ENCODE measurements at regions not wholly inside any gene's neighbourhood (a gene's known extent, or its start where the extent isn't known, plus 50 kb on each side); places are given as distances from the start of the nearest gene placed in this dataset.

GRCh38 chr21:35145626-35146233 is 96.6 kb upstream of the RUNX1 start:
- DNase-seq (no peak), ATAC-seq (no peak)
- Histone ChIP-seq H3K4me1 (ENCODE audit: control insufficient read depth in 2 of 2, insufficient read depth in 2 of 2, low read length in 2 of 2) (no peaks in the 10 kb centered on the region), H3K27me3 (ENCODE audit: control insufficient read depth in 2 of 2, insufficient read depth in 2 of 2, low read length in 2 of 2) (no peaks in the 10 kb centered on the region), H3K27ac (ENCODE audit: low read depth, low read length) (no peak overlapping the region), H3K36me3 (ENCODE audit: control insufficient read depth in 2 of 3, insufficient read depth in 3 of 3, low read length in 3 of 3) (no peaks in the 10 kb centered on the region), H3K9me3 (ENCODE audit: control insufficient read depth in 2 of 3, low read length in 3 of 3) (no peaks in the 10 kb centered on the region), H3K4me3 (ENCODE audit: low read length) (no peak overlapping the region)
- intact Hi-C loops (cut with micrococcal nuclease) = no loop called here
- Mint-ChIP-seq H3K36me3 (peaks cover 0 to 8% (median 0%) of the 10 kb centered on the region in 5 donors), H3K27ac (no peak overlapping the region), H3K4me1 (peaks cover 0 to 22% (median 6%) of the 10 kb centered on the region in 7 donors), H3K4me3 (no peak overlapping the region), H3K27me3 (no peaks in the 10 kb centered on the region), H3K9me3 (peaks cover 0 to 5% (median 0%) of the 10 kb centered on the region in 11 donors)
- ChIA-PET POLR2A (no interaction called here), CTCF (no interaction called here)

GRCh38 chr21:35144978-35145377 is 95.9 kb upstream of the RUNX1 start:
- H3K36me3 Mint-ChIP-seq = peaks cover 0 to 3% (median 0%) of the 10 kb centered on the region in 5 donors
- Histone ChIP-seq H3K9me3 (ENCODE audit: control insufficient read depth in 2 of 3, low read length in 3 of 3) (no peaks in the 10 kb centered on the region), H3K27me3 (ENCODE audit: control insufficient read depth in 2 of 2, insufficient read depth in 2 of 2, low read length in 2 of 2) (no peaks in the 10 kb centered on the region), H3K4me3 (ENCODE audit: low read length) (no peak overlapping the region), H3K4me1 (ENCODE audit: control insufficient read depth in 2 of 2, insufficient read depth in 2 of 2, low read length in 2 of 2) (no peaks in the 10 kb centered on the region), H3K36me3 (ENCODE audit: control insufficient read depth in 2 of 3, insufficient read depth in 3 of 3, low read length in 3 of 3) (no peaks in the 10 kb centered on the region), H3K27ac (ENCODE audit: low read depth, low read length) (no peak overlapping the region)
- ATAC-seq = no peak
- CTCF ChIA-PET = no interaction called here
- DNase-seq = no peak
- intact Hi-C loops (cut with micrococcal nuclease) = no loop called here
- H3K4me1 Mint-ChIP-seq = peaks cover 0 to 22% (median 11%) of the 10 kb centered on the region in 7 donors
- no peaks in the 10 kb centered on the region for H3K27me3 Mint-ChIP-seq
- H3K27ac Mint-ChIP-seq = no peak overlapping the region
- H3K9me3 Mint-ChIP-seq = peaks cover 0 to 2% (median 0%) of the 10 kb centered on the region in 11 donors
- POLR2A ChIA-PET = no interaction called here
- no peak overlapping the region for H3K4me3 Mint-ChIP-seq

GRCh38 chr21:35142036-35142815 is 93.1 kb upstream of the RUNX1 start:
- intact Hi-C loops (cut with micrococcal nuclease) = no loop called here
- ChIA-PET CTCF (interaction anchor here (1.5 kb wide), 1 partner anchor 28 kb away, joined by 3 read pairs; no protein-coding TSS in a partner anchor), POLR2A (no interaction called here)
- H3K27me3 Mint-ChIP-seq = no peaks in the 10 kb centered on the region
- H3K27ac Mint-ChIP-seq = no peak overlapping the region
- no peak overlapping the region for H3K4me3 ChIP-seq (ENCODE audit: low read length)
- no peaks in the 10 kb centered on the region for H3K36me3 ChIP-seq (ENCODE audit: control insufficient read depth in 2 of 3, insufficient read depth in 3 of 3, low read length in 3 of 3)
- no peaks in the 10 kb centered on the region for H3K36me3 Mint-ChIP-seq
- H3K4me1 Mint-ChIP-seq = peaks cover 0 to 23% (median 15%) of the 10 kb centered on the region in 7 donors
- no peaks in the 10 kb centered on the region for H3K27me3 ChIP-seq (ENCODE audit: control insufficient read depth in 2 of 2, insufficient read depth in 2 of 2, low read length in 2 of 2)
- H3K4me1 ChIP-seq (ENCODE audit: control insufficient read depth in 2 of 2, insufficient read depth in 2 of 2, low read length in 2 of 2) = peaks cover 6 to 11% of the 10 kb centered on the region in 2 donors
- H3K9me3 Mint-ChIP-seq = no peaks in the 10 kb centered on the region
- H3K9me3 ChIP-seq (ENCODE audit: control insufficient read depth in 2 of 3, low read length in 3 of 3) = no peaks in the 10 kb centered on the region
- H3K27ac ChIP-seq (ENCODE audit: low read depth, low read length) = no peak overlapping the region
- H3K4me3 Mint-ChIP-seq = no peak overlapping the region
- DNase-seq (no peak), ATAC-seq (no peak)

- POLR2A ChIA-PET = interaction anchor here (0.6 to 1.2 kb wide), 3 partner anchors 24 to 86 kb away, joined by 3 to 4 read pairs (median 3); no protein-coding TSS in a partner anchor
- intact Hi-C loops (cut with micrococcal nuclease) = loop anchor here in 1 of 2 donors (5.0 kb wide), 1 partner anchor 87 kb away; no protein-coding TSS in a partner anchor
- Mint-ChIP-seq H3K4me3 (peak overlapping the region in 8 of 10 donors; percentile 35 to 81 (median 69)), H3K27ac (peak overlapping the region in 2 of 9 donors; percentile 30 to 65), H3K9me3 (no peaks in the 10 kb centered on the region), H3K4me1 (peaks cover 0 to 22% (median 15%) of the 10 kb centered on the region in 7 donors), H3K36me3 (no peaks in the 10 kb centered on the region), H3K27me3 (no peaks in the 10 kb centered on the region)
- Histone ChIP-seq H3K9me3 (ENCODE audit: control insufficient read depth in 2 of 3, low read length in 3 of 3) (no peaks in the 10 kb centered on the region), H3K36me3 (ENCODE audit: control insufficient read depth in 2 of 3, insufficient read depth in 3 of 3, low read length in 3 of 3) (no peaks in the 10 kb centered on the region), H3K27ac (ENCODE audit: low read depth, low read length) (no peak overlapping the region), H3K4me1 (ENCODE audit: control insufficient read depth in 2 of 2, insufficient read depth in 2 of 2, low read length in 2 of 2) (peaks cover 6 to 11% of the 10 kb centered on the region in 2 donors), H3K27me3 (ENCODE audit: control insufficient read depth in 2 of 2, insufficient read depth in 2 of 2, low read length in 2 of 2) (no peaks in the 10 kb centered on the region), H3K4me3 (ENCODE audit: low read length) (no peak overlapping the region)
- DNase-seq (no peak), ATAC-seq (no peak)
- CTCF ChIA-PET = no interaction called here
Observed at GRCh38 chr21:35139382-35139715, 90.2 kb upstream of the RUNX1 start.

DNA sequence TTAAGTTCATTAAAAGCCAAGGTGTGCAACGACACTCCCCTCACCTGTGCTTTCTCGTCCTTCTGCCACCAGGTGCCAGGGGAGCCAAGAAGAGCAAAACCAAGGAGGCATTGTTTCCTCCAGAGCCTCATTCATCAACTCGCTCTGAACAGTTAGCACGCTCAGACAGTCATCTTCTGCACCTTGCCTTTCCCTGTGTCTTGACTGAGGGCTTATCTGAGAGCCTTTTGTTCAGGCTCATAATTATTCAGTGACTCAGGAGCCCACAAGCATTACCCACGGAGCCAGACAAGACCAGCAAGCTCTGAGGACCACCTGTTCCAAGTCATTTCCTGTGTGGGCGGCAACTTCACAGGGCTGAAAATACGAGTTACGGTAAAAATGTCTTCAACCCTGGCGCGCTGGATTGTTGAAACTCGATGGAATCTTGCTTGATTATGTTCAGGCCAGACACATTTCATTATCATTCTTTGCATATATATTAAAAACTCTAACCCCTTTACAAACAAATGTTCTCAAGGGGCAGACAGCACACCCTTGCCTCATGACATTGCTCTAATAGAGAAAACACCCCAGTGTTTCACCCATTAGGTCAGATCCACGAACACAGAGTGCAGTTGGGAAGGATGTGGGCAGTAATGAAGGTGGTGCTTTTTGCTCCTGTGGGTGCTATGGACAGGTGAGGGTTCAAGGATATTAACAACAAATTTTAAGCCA is 89.7 kb upstream of the RUNX1 start:
- Histone ChIP-seq H3K9me3 (ENCODE audit: control insufficient read depth in 2 of 3, low read length in 3 of 3) (no peaks in the 10 kb centered on the region), H3K27ac (ENCODE audit: low read depth, low read length) (no peak overlapping the region), H3K36me3 (ENCODE audit: control insufficient read depth in 2 of 3, insufficient read depth in 3 of 3, low read length in 3 of 3) (no peaks in the 10 kb centered on the region), H3K4me1 (ENCODE audit: control insufficient read depth in 2 of 2, insufficient read depth in 2 of 2, low read length in 2 of 2) (peaks cover 6 to 11% of the 10 kb centered on the region in 2 donors), H3K4me3 (ENCODE audit: low read length) (no peak overlapping the region), H3K27me3 (ENCODE audit: control insufficient read depth in 2 of 2, insufficient read depth in 2 of 2, low read length in 2 of 2) (no peaks in the 10 kb centered on the region)
- ATAC-seq (peak; percentile 57), DNase-seq (peak in 8 of 9 donors; percentile 6 to 43 (median 34))
- CTCF ChIA-PET = interaction anchor here (0.6 kb wide), 1 partner anchor 1473 kb away, joined by 3 read pairs; no protein-coding TSS in a partner anchor
- POLR2A ChIA-PET = interaction anchor here (0.6 to 1.2 kb wide), 2 partner anchors 67 to 86 kb away, joined by 3 to 4 read pairs; no protein-coding TSS in a partner anchor
- H3K27me3 Mint-ChIP-seq = no peaks in the 10 kb centered on the region
- intact Hi-C loops (cut with micrococcal nuclease) = loop anchor here in 1 of 2 donors (5.0 kb wide), 1 partner anchor 87 kb away; no protein-coding TSS in a partner anchor
- peak overlapping the region; percentile 35 to 81 (median 66) for H3K4me3 Mint-ChIP-seq
- H3K36me3 Mint-ChIP-seq = no peaks in the 10 kb centered on the region
- peak overlapping the region in 8 of 9 donors; percentile 4 to 65 (median 44) for H3K27ac Mint-ChIP-seq
- no peaks in the 10 kb centered on the region for H3K9me3 Mint-ChIP-seq
- H3K4me1 Mint-ChIP-seq = peaks cover 0 to 22% (median 15%) of the 10 kb centered on the region in 7 donors

GRCh38 chr21:35136586-35137219 is 87.6 kb upstream of the RUNX1 start:
- intact Hi-C loops (cut with micrococcal nuclease) = loop anchor here in 1 of 2 donors (5.0 kb wide), 1 partner anchor 84 kb away; no protein-coding TSS in a partner anchor
- Histone ChIP-seq H3K27me3 (ENCODE audit: control insufficient read depth in 2 of 2, insufficient read depth in 2 of 2, low read length in 2 of 2) (no peaks in the 10 kb centered on the region), H3K4me3 (ENCODE audit: low read length) (no peak overlapping the region), H3K9me3 (ENCODE audit: control insufficient read depth in 2 of 3, low read length in 3 of 3) (no peaks in the 10 kb centered on the region), H3K36me3 (ENCODE audit: control insufficient read depth in 2 of 3, insufficient read depth in 3 of 3, low read length in 3 of 3) (no peaks in the 10 kb centered on the region), H3K4me1 (ENCODE audit: control insufficient read depth in 2 of 2, insufficient read depth in 2 of 2, low read length in 2 of 2) (peaks cover 6 to 11% of the 10 kb centered on the region in 2 donors), H3K27ac (ENCODE audit: low read depth, low read length) (no peak overlapping the region)
- Mint-ChIP-seq H3K27ac (peak overlapping the region in 1 of 9 donors; percentile 13), H3K4me1 (peaks cover 0 to 22% (median 15%) of the 10 kb centered on the region in 7 donors), H3K36me3 (no peaks in the 10 kb centered on the region), H3K4me3 (no peak overlapping the region), H3K27me3 (no peaks in the 10 kb centered on the region), H3K9me3 (peaks cover 0 to 2% (median 0%) of the 10 kb centered on the region in 11 donors)
- ATAC-seq (no peak), DNase-seq (no peak)
- CTCF ChIA-PET = no interaction called here
- POLR2A ChIA-PET = no interaction called here
